ENCODE measurements at regions not wholly inside any gene's neighbourhood (a gene's known extent, or its start where the extent isn't known, plus 50 kb on each side); places are given as distances from the start of the nearest gene placed in this dataset.

GRCh38 chr5:73319036-73319435 is 129.5 kb downstream of the FOXD1 start:
- Histone ChIP-seq H3K27ac (ENCODE audit: low read depth in 1 of 2, low read length in 1 of 2) (no peak overlapping the region), H3K4me3 (no peak overlapping the region), H3K27me3 (ENCODE audit: control insufficient read depth in 3 of 3, insufficient read depth in 3 of 3, low read length in 2 of 3) (peaks cover 0 to 50% (median 9%) of the 10 kb centered on the region in 3 donors), H3K9ac (ENCODE audit: insufficient read depth in 1 of 2, low read length in 2 of 2) (no peak overlapping the region), H3K9me3 (ENCODE audit: control insufficient read depth in 4 of 4, insufficient read depth in 3 of 4, low read length in 3 of 4) (peaks cover 0 to 2% (median 0%) of the 10 kb centered on the region in 4 donors), H3K36me3 (ENCODE audit: control insufficient read depth in 4 of 4, insufficient read depth in 4 of 4, low read length in 4 of 4) (no peaks in the 10 kb centered on the region), H3K4me1 (ENCODE audit: control insufficient read depth in 5 of 5, insufficient read depth in 5 of 5, low read length in 5 of 5) (no peaks in the 10 kb centered on the region)
- ATAC-seq (ENCODE audit: insufficient read depth, low FRiP score) (no peak), DNase-seq (no peak)
- TF ChIP-seq CTCF (IDR thresholded peaks at IDR 0.05; ENCODE audit: control extremely low read depth, extremely low read depth), result no peak
- 80 to 82% methylated on average over 6 of the region's 6 CpGs for WGBS, 2 donors

GRCh38 chr5:73318308-73318719 is 130.3 kb downstream of the FOXD1 start:
- no peak for TF ChIP-seq CTCF (IDR thresholded peaks at IDR 0.05; ENCODE audit: control extremely low read depth, extremely low read depth)
- 44 to 59% methylated on average over 1 of the region's 1 CpG for WGBS, 2 donors
- no peak overlapping the region for H3K9ac ChIP-seq (ENCODE audit: insufficient read depth in 1 of 2, low read length in 2 of 2)

GRCh38 chr5:73317523-73317922 is 131.1 kb downstream of the FOXD1 start:
- 59 to 67% methylated on average over 2 of the region's 2 CpGs for WGBS, 2 donors
- peaks cover 0 to 52% (median 19%) of the 10 kb centered on the region in 3 donors for H3K27me3 ChIP-seq (ENCODE audit: control insufficient read depth in 3 of 3, insufficient read depth in 3 of 3, low read length in 2 of 3)
- H3K9me3 ChIP-seq (ENCODE audit: control insufficient read depth in 4 of 4, insufficient read depth in 3 of 4, low read length in 3 of 4), result peaks cover 0 to 2% (median 0%) of the 10 kb centered on the region in 4 donors
- ATAC-seq (ENCODE audit: insufficient read depth, low FRiP score), result no peak
- DNase-seq, result no peak
- no peak overlapping the region for H3K9ac ChIP-seq (ENCODE audit: insufficient read depth in 1 of 2, low read length in 2 of 2)
- H3K4me3 ChIP-seq, result no peak overlapping the region
- H3K36me3 ChIP-seq (ENCODE audit: control insufficient read depth in 4 of 4, insufficient read depth in 4 of 4, low read length in 4 of 4), result no peaks in the 10 kb centered on the region
- H3K4me1 ChIP-seq (ENCODE audit: control insufficient read depth in 5 of 5, insufficient read depth in 5 of 5, low read length in 5 of 5), result peaks cover 0 to 2% (median 0%) of the 10 kb centered on the region in 5 donors
- no peak for TF ChIP-seq CTCF (IDR thresholded peaks at IDR 0.05; ENCODE audit: control extremely low read depth, extremely low read depth)
- H3K27ac ChIP-seq (ENCODE audit: low read depth in 1 of 2, low read length in 1 of 2), result no peak overlapping the region

More at GRCh38 chr5:73318308-73318719, 130.3 kb downstream of the FOXD1 start:
- Histone ChIP-seq H3K36me3 (ENCODE audit: control insufficient read depth in 4 of 4, insufficient read depth in 4 of 4, low read length in 4 of 4) (no peaks in the 10 kb centered on the region), H3K4me1 (ENCODE audit: control insufficient read depth in 5 of 5, insufficient read depth in 5 of 5, low read length in 5 of 5) (no peaks in the 10 kb centered on the region), H3K27ac (ENCODE audit: low read depth in 1 of 2, low read length in 1 of 2) (no peak overlapping the region), H3K9me3 (ENCODE audit: control insufficient read depth in 4 of 4, insufficient read depth in 3 of 4, low read length in 3 of 4) (peaks cover 0 to 2% (median 0%) of the 10 kb centered on the region in 4 donors), H3K27me3 (ENCODE audit: control insufficient read depth in 3 of 3, insufficient read depth in 3 of 3, low read length in 2 of 3) (peaks cover 0 to 50% (median 12%) of the 10 kb centered on the region in 3 donors), H3K4me3 (no peak overlapping the region)
- no peak for DNase-seq
- no peak for ATAC-seq (ENCODE audit: insufficient read depth, low FRiP score)

All from lung (tissue), 11 donors.